ENCODE measurements at regions not wholly inside any gene's neighbourhood (a gene's known extent, or its start where the extent isn't known, plus 50 kb on each side); places are given as distances from the start of the nearest gene placed in this dataset.

DNA sequence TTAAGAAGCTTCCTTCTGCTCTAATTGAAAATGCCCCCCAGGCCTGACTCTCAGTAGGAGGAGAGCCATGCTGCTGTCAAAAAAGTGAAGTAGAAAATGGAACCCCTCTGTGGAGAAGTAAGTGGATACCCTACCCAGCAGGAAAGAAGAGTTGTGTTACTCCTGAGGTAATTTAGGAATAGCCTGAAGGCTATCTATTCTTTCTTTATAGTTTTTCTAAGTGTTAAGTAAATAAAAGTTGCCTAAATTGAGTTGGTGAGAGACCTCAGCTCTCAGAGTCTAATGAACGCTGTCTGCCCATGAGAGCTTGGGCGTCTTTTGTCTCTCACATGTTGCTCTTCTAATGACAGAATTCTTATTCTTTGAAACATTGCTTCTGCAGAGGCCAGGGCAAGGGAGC, 116.2 kb downstream of the NSUN3 start:
- DNase-seq, result no peak

- no peak for DNase-seq
Measured at GRCh38 chr3:94183551-94183950, 120.7 kb downstream of the NSUN3 start.

- DNase-seq, result peak; percentile 15
Measured at GRCh38 chr3:94184781-94185180, 121.9 kb downstream of the NSUN3 start.

DNA sequence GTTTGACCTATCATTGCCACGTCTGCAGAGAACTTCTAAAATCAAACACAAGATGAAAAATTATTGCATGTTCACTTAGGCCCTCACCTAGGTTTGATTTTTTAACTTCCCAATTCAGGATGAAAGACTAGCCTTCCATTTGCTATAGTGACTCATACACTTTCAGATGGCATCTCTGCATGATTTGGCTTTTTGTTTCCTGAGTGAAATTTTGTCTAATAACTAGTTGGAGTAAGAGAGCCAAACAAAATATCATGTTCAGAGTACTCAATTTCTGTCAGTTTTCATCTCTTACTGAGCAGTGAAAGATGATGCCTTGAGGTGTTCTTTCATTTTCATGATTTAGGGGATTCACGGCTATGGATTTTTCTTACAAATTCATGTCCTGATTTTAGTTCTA, 122.9 kb downstream of the NSUN3 start:
- no peak for DNase-seq

- no peak for DNase-seq
Measured at GRCh38 chr3:94187697-94188096, 124.8 kb downstream of the NSUN3 start.

- no peak for DNase-seq
Measured at GRCh38 chr3:94195381-94195780, 132.5 kb downstream of the NSUN3 start.

DNA sequence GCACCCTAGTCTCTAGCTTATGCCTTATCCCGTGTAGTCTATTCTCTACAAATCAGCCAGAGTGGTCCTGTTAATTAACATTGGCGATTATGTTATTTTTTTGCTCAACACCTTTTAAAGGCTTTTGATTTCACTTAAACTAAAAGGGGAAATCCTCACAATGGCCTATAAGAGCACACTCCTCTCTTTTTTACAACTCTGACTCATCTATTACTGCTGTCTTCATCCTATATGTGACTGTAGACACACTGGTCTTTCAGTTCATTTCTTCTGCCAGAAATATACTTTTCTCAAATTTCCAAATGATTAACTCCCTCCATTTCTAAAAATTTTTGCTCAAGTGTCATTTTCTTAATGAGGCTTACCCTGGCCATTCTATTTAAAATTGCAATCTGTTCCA, 143.4 kb downstream of the NSUN3 start:
- no peak for DNase-seq

DNA sequence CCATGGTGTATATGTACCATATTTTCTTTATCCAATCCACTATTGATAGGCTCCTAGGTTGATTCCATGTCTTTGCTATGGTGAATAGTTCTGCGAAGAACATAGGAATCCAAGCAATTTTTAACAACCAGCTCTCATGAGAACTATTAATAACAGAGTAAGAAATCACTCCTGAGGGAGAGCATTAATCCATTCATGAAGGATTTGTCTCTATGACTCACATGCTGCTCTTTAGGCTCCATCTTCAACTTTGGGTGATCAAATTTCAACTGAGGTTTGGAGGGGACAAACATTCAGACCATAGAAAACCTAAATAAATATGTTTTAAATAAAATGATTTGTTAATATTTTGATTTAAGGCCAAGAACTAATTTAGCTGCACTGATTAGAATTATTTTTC, 147.4 kb downstream of the NSUN3 start:
- DNase-seq, result no peak

GRCh38 chr3:94217406-94217805, 154.5 kb downstream of the NSUN3 start:
- no peak for DNase-seq

GRCh38 chr3:94220426-94220825, 157.6 kb downstream of the NSUN3 start:
- DNase-seq, result no peak

- no peak for DNase-seq
Measured at GRCh38 chr3:94221829-94222228, 159.0 kb downstream of the NSUN3 start.

GRCh38 chr3:94225148-94225865, 162.4 kb downstream of the NSUN3 start:
- no peak for DNase-seq

DNA sequence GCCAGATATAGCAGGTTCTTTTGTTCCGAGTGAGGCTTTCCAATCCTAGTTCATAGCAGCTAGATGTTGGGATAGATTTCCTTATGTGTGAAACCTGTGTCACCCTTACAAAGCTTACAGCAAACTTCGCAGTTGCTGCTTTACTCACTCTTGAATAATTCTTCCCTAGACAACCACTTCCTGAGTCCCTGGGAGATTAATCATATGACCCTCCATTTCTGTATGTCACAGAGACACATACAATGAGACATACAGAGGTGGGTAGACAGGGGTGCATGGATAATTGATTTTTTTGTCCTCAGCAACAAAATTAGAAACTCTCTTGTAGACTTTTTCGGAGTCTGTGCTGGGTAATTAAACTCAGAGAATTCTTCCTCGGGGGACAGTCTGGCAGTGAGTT, 163.2 kb downstream of the NSUN3 start:
- DNase-seq, result peak; percentile 7

- DNase-seq, result no peak
Measured at GRCh38 chr3:94232921-94233320, 170.1 kb downstream of the NSUN3 start.

DNA sequence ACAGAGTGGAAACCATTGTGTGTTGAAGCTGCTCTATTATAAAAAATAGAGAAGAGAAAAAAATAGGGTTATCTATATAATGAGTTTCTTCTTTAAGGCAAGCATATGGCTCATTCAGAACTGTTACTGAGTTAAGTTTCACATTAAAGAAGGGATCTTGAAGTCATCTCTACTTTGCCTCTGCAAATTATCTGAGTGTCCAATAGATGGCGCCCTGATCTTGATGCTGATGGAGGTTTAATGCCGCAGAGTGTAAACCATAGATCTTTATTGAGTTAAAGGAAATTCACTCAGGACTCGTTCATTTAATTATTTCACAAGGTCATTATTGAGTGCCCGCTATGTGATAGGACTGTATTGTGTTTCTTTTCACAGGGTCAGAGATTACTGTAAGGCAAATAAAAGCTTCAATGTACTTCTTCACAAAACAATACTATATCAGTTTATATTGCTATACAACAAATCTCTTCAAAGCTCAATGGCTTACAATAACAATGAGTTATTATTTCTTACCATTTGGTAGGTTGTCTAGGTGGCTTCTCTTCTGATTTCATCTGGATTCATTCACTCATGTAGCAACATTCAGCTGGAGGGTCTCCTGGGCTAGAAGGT, 171.4 kb downstream of the NSUN3 start:
- peak; percentile 26 for DNase-seq

DNA sequence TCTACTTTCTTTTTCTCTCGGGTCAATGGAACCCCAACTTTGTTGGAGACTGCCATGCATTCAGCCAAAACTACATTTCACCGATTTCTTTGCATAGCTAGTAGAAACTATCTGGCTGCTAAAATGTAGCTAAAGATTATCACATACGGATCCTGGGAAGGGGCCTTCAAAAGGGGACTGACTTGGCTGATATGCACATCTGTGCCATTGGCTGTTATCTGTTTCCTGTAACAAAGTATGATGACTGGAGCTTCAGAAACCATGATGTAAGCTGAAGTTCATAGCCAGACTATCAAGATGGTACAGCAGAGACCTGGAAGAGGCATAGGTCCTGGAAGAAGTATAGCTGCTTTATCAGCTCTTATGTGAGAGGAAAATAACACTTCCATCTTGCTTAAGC, 179.1 kb downstream of the NSUN3 start:
- no peak for DNase-seq

GRCh38 chr3:94246171-94246570, 183.3 kb downstream of the NSUN3 start:
- DNase-seq, result no peak

DNA sequence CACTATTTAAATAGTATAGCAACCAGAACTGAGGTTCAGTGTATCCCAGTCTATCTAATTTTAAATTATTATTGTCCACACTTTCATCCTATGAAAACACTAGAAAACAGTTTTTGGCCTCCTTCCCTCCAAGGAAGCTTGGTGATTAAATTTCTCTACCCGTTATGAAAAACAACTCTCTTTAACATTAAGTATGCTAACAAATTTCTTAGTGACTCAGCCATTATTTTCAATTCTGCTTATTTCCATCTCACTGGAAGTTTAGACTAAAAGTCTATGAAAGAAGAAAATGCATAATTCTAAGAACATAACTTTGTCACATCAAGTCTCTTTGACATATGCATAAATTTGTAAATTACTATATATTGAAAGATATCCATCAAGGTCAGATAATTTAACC, 185.2 kb downstream of the NSUN3 start:
- no peak for DNase-seq

DNA sequence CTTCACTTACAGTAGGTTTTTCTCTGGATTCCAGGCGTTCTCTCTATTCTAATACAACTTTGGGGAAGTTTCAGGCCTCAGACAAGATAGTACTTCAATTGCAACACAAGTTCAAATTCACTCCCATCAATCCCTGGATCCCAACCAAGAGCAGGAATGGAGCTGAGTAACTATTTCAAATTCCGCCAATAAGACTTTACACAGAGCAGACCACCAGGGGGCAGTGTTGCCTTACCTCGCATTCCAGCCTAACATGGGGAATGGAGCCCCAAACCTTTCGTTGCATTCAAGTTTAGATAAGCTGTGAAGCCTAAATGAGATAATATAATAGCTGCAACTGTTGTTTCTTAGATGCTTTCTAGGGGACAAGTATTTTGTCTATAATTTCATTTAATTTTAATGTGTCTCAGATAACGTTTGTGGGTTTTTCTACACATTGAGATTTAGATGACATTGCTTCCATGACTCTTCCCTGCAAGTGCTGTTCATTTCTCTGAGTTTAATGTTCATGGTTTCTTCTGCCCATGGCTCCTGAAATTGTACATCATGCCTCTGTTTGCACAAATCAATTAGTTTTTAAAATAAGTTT, 186.7 kb downstream of the NSUN3 start:
- peak; percentile 47 for DNase-seq

DNA sequence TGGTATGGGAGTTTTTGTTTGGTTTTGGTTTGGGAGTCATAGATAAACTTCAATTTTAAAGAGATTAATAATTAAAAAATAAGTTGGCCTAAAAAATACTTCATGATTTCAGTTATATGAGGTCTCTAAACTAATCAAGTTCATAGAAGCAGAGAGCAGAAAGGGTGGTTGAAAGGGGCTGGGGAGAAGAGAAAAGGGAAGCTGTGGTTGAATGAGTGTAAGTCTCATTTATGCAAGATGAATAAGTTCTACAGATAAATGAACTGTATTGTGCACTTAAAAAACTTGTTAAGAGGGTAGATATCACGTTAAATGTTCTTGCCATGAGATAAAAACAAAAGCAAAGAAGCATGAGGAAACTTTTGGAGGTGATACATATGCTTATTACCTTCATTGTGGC, 188.7 kb downstream of the NSUN3 start:
- no peak for DNase-seq

DNA sequence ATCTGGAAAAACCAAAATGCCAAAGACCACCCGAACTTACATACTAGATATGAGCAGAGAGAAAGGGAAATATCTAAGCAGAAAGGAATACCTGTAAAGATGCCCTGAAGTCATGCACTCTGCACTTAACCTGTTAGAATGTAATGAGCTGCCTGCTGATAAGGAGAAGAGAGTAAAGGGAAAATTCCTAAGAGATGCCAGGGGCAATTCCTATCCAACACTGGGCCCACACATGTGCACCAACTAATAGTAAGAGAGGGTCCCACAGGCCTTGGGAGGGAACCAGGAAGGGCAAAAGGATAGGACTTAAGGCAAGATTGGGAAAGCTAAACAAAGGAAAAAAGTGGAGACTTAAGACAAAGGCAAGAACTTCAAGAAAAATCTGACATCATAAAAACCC, 189.5 kb downstream of the NSUN3 start:
- DNase-seq, result no peak

DNA sequence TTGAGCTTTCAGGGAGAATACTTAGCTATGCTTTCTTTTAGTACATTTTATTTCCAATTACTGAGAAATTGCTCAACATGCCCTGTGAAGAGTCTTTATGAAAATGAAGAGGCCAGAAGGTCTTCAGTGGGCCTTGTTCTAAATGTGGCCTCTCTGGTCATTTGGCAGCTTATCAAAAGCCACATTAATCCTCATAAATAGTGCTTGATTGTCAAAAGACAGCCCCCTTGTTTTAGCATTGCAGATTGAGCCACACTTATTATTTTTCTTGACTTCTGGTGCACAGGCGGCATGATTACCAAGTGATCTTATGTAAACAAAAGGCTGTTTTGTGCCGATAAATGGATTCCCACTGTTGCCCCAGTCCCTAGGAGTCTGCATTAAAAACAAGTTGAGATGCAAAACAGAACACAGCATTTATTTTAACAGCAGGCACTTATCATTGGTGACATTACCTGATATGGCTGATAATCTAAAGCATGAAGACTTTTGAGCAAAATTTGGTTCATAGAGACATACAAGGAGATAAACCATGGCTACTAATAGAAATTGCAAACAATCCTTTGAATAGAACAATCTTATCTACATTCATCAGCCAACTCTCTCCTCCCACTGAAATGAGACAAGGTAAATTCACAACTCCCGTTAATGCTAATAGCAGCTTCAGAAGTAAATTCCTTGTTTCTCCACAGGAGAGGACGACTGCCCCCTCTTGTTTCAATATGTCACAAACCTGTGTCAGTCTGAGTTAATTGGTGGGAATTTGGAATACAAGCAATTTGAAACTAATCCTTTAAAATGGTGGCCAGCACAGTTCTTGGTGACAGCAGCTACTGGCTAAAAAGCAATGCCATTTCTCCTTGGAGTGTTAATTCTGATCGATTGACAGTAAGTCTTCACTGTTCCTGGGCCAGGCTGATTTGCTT, 194.3 kb downstream of the NSUN3 start:
- DNase-seq, result no peak

- peak; percentile 2 for DNase-seq
Measured at GRCh38 chr3:94258851-94259250, 196.0 kb downstream of the NSUN3 start.
